ENCODE measurements at regions not wholly inside any gene's neighbourhood (a gene's known extent, or its start where the extent isn't known, plus 50 kb on each side); places are given as distances from the start of the nearest gene placed in this dataset.

DNA sequence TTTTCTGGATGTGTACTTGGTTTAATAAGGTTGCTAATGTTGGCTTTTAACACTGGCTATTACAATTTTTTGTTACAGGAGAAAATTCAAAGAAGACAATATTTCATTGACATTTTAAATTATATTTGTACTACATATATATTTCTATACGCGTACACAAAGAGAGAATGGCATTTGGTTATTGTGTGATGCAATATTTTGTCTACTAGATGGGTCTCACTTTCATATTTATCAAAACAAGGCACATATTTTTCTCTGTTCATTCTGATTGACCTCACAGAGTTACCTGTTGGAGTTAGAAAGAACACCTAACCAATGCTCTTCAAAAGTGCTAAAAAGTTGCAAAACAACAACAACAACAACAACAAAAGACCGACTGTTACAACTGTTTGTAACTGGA lies 50.2 kb upstream of the VGLL3 start:
- DNase-seq: no peak

Data from NCI-H2029 treated with DMSO at 0.1 percent for 48 hours (cell line).